T-helper 17 cell (primary cell): ENCODE measurements at regions not wholly inside any gene's neighbourhood (a gene's known extent, or its start where the extent isn't known, plus 50 kb on each side); places are given as distances from the start of the nearest gene placed in this dataset.

Experiments
- ATAC-seq: fragments of 150-1000 bp; cut with Tn5 transposase; 2 replicates; pipeline ENCODE4 v1.10.0; 2021; ENCODE audit warnings: mild to moderate bottlenecking, moderate library complexity
- DNase-seq, 3 donors: peaks; one replicate each; pipeline versions ENCODE4 v3.0.0 to v3.0.0-alpha.2; 2020 to 2021
- H3K9me3 ChIP-seq: one replicate; pipeline ENCODE4 v1.7.0; 2013; ENCODE audit warnings: low read length, mild to moderate bottlenecking; ENCODE audit not compliant: control insufficient read depth, poor library complexity, severe bottlenecking
- H3K27ac Mint-ChIP-seq: one replicate; pipeline ENCODE4 v1.8.0; 2022; ENCODE audit warnings: mild to moderate bottlenecking, moderate library complexity, mixed read lengths
- H3K27me3 Mint-ChIP-seq: one replicate; pipeline ENCODE4 v1.8.0; 2022; ENCODE audit warnings: mixed read lengths
- H3K36me3 Mint-ChIP-seq: one replicate; pipeline ENCODE4 v1.8.0; 2022; ENCODE audit warnings: low read depth, mixed read lengths
- H3K4me1 Mint-ChIP-seq: one replicate; pipeline ENCODE4 v1.8.0; 2022; ENCODE audit warnings: mild to moderate bottlenecking, mixed read lengths
- H3K4me3 Mint-ChIP-seq: one replicate; pipeline ENCODE4 v1.8.0; 2022; ENCODE audit warnings: mild to moderate bottlenecking, moderate library complexity, mixed read lengths

DNA sequence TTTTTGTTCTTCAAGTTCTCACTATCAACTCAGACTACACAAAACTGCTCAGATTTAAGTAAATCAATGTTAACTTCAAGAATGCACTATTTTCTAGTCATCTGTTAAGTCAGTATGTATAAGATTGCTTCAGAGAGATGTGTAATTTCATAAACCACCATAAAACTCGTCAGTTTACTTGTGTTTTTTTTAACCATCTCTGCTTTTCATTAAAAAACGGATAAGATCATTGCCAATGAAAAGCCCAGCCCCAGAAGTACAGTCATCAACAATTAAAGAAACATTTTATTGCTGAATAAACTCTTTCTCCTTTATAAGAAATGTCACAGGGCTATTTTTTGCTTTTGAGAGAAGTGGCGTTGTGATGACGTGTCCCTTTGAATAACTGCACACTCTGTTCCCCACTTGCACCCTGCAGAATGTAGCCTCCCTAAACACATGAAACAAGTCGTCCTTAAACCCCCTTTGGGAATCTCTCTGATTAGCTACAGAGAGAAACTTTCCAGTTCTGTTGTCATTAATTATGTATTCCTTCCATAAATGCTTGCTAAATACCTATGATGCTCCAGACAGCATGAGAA lies 202.7 kb upstream of the FOXD3 start:
- ATAC-seq: no peak
- H3K4me3 Mint-ChIP-seq: no peak overlapping the region
- H3K4me1 Mint-ChIP-seq: peaks cover 2% of the 10 kb centered on the region
- no peaks in the 10 kb centered on the region for H3K9me3 ChIP-seq
- peaks cover 7% of the 10 kb centered on the region for H3K27me3 Mint-ChIP-seq
- no peaks in the 10 kb centered on the region for H3K36me3 Mint-ChIP-seq
- DNase-seq: no peak
- no peak overlapping the region for H3K27ac Mint-ChIP-seq

DNA sequence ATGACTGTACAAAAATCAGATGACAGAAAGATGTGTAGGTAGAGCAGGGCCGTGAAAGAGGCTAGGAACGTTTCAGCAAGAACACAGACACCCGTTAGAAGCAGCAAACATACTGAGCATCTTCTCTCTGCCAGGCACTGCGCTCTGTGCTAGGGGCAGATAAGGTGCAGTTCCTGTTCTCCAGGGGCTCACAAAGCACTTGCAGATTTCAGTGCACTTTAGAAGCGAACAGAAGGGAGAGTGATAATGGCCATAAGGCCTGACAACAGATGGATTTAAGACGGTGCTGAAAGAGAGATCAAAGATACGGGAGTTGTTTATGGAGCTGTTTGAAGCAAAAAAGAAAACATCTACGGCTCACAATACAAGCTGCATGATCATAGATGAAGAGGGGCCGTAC lies 200.3 kb upstream of the FOXD3 start:
- ATAC-seq: no peak
- Mint-ChIP-seq H3K4me3 (no peak overlapping the region), H3K27me3 (peaks cover 13% of the 10 kb centered on the region), H3K4me1 (peaks cover 2% of the 10 kb centered on the region), H3K27ac (no peak overlapping the region), H3K36me3 (no peaks in the 10 kb centered on the region)
- no peaks in the 10 kb centered on the region for H3K9me3 ChIP-seq
- no peak for DNase-seq

DNA sequence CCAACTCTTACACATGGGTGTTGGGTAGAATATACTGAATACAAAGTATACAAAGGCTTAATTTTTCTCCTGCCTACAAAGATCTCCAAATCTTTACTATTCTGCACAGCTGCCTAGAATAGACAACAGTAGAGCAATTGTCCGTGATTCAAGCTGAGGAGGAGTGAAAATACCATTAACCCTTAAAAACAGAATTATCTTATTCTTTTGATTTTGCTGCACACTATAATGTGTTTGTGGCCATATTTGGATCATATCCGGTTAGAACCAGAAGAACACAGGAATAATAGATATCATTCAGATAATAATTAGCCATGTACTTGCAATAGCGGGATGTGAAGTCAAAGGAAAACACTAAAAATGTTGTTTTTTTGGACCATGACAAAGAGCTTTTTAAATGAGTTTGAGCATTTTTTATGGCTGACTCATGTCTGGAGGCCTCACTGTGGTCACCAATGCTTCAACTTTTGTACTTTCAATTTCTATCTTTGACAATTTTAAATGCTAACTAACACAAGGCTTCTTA lies 197.6 kb upstream of the FOXD3 start:
- H3K9me3 ChIP-seq: no peaks in the 10 kb centered on the region
- Mint-ChIP-seq H3K4me3 (no peak overlapping the region), H3K36me3 (no peaks in the 10 kb centered on the region), H3K27me3 (peaks cover 13% of the 10 kb centered on the region), H3K4me1 (peaks cover 2% of the 10 kb centered on the region), H3K27ac (no peak overlapping the region)
- DNase-seq: no peak
- no peak for ATAC-seq

DNA sequence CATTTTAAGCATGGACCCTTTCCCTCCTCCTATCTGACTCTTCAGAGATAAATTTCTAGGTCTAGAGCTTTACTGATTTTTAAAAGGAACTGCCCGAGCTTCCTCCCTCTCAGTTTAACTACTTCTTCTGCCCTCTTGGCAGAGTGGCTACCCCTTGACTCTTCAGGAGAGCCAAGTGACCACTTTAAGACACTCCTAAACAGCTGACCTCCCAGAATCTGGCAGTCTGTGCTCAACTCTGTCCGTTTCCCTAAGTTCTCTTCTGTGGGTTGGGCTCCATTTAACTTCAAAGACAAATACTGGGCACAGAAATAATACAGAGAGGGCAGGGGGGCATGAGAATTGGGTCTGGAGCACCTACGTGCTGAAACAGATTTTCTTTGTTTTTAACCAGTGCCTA lies 196.3 kb upstream of the FOXD3 start:
- H3K9me3 ChIP-seq: no peaks in the 10 kb centered on the region
- Mint-ChIP-seq H3K4me3 (no peak overlapping the region), H3K4me1 (peaks cover 2% of the 10 kb centered on the region), H3K36me3 (no peaks in the 10 kb centered on the region), H3K27ac (no peak overlapping the region), H3K27me3 (peaks cover 21% of the 10 kb centered on the region)
- no peak for ATAC-seq
- no peak for DNase-seq

DNA sequence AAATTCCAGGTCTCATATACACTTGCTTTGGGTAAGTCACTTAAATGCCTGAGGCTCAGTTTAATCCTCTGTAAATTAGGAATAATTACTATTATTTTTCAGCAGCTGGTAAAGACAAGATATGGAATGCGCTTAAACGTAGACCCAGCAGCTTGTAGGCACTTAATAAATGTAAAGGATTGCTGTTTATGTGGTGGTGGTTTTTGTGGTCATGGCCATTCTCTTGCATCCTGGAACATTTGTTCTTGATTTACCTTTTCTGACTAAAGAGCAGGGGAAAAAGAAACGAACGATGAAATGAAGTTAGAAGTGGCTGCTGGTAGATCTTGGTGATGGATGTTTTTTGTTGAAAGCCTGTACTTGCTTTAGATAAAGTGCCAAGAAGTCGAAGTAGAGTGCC lies 195.0 kb upstream of the FOXD3 start:
- Mint-ChIP-seq H3K27me3 (peaks cover 22% of the 10 kb centered on the region), H3K36me3 (no peaks in the 10 kb centered on the region), H3K27ac (no peak overlapping the region), H3K4me1 (no peaks in the 10 kb centered on the region), H3K4me3 (no peak overlapping the region)
- ATAC-seq (no peak), DNase-seq (no peak)
- no peaks in the 10 kb centered on the region for H3K9me3 ChIP-seq

DNA sequence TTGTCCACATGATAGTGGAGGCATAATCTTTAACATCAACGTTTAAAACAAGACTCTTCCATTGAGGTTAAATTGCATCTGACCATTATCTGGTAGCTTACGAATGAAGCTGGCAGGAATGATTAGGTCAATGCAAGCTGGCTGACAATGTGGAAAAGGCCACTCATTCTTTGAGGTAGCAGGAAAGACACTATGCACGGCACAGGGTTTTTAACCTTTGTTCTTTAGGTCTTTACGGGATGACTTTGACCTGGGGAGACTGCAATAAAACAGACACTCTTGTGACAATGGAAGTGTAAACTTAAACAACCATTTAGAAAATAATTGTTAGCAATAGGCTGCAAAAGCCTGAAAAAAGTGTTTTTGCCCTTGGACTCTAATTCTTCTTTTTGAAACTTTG lies 193.8 kb upstream of the FOXD3 start:
- ATAC-seq (no peak), DNase-seq (no peak)
- H3K9me3 ChIP-seq: no peaks in the 10 kb centered on the region
- no peaks in the 10 kb centered on the region for H3K4me1 Mint-ChIP-seq
- H3K4me3 Mint-ChIP-seq: no peak overlapping the region
- peaks cover 22% of the 10 kb centered on the region for H3K27me3 Mint-ChIP-seq
- no peak overlapping the region for H3K27ac Mint-ChIP-seq
- H3K36me3 Mint-ChIP-seq: no peaks in the 10 kb centered on the region

DNA sequence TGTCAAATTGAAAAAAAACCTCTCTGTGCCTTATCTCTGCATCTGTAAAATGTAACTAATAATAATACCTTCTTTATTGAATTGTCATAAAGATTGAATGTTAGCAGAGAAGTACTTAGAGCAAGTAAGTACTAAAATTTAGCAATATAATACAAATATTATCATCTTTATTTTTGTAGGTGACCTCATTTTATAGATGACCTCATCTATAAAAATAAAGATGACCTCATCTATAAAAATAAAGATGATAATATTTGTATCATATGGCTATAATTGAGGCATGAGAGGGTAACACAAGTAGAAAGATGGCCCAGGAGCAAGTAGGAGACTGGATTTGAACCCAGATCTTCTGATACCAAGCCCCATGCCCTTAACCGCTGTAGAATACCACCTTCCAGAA lies 193.2 kb upstream of the FOXD3 start:
- Mint-ChIP-seq H3K4me1 (no peaks in the 10 kb centered on the region), H3K27me3 (peaks cover 22% of the 10 kb centered on the region)
- DNase-seq: no peak

DNA sequence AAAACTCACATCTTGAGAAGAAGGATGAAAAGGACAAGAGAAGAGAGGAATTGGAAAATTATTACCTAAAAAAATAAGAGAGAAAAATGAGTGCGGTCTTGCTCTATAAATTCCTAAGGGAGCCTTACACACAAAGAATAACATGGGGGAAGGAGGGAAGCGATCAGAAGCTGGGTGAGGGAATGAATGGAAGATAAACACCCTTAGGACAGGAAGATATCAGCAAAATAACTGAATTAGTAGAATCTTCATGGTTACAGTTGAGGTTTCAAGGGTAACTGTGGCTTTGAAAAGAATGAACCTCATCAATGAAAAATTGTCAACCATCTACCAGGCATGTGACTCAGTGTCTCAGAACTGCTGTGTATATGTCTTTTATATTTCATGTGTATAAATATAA lies 192.5 kb upstream of the FOXD3 start:
- ATAC-seq (no peak), DNase-seq (no peak)
- no peaks in the 10 kb centered on the region for H3K36me3 Mint-ChIP-seq
- H3K27ac Mint-ChIP-seq: no peak overlapping the region
- H3K4me3 Mint-ChIP-seq: no peak overlapping the region
- H3K4me1 Mint-ChIP-seq: no peaks in the 10 kb centered on the region
- peaks cover 23% of the 10 kb centered on the region for H3K27me3 Mint-ChIP-seq
- H3K9me3 ChIP-seq: no peaks in the 10 kb centered on the region

More for the DNA sequence above, 193.2 kb upstream of the FOXD3 start:
- no peak overlapping the region for H3K4me3 Mint-ChIP-seq
- H3K27ac Mint-ChIP-seq: no peak overlapping the region
- H3K9me3 ChIP-seq: no peaks in the 10 kb centered on the region
- ATAC-seq: no peak
- H3K36me3 Mint-ChIP-seq: no peaks in the 10 kb centered on the region

DNA sequence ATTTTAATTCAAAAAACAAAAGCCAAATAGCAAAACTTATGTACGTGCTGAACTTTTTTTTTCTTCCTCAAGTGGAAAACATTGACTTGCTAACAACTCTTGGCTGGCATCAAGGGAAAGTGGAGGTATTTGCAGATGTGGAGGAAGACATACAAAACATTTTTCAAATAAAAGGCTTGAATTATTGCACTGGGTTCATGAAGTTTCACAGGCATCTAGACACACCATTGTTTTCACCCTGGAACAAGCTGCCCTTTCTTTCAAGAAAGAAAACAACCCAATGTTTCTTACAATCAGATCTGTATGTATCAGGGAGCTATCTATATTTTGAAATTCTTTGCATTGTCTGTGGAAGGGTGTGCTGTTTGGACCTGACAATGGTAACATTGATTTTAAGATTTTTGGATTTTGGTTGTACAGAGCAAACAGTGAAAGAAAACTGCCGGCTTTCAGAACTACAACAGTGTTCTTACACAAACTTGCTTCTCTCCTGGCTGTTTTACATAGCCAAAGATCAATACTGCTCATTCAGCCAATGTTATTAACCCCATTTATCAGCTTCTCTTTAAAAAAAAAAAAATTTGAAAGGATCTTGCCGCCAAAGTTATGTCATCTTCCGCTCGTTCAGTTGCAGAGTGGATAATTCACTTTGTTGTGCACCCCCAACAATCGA lies 187.7 kb upstream of the FOXD3 start:
- ATAC-seq (no peak), DNase-seq (no peak)
- H3K27me3 Mint-ChIP-seq: peaks cover 23% of the 10 kb centered on the region
- H3K4me1 Mint-ChIP-seq: no peaks in the 10 kb centered on the region
- H3K9me3 ChIP-seq: no peaks in the 10 kb centered on the region
- no peaks in the 10 kb centered on the region for H3K36me3 Mint-ChIP-seq
- H3K27ac Mint-ChIP-seq: no peak overlapping the region
- no peak overlapping the region for H3K4me3 Mint-ChIP-seq

DNA sequence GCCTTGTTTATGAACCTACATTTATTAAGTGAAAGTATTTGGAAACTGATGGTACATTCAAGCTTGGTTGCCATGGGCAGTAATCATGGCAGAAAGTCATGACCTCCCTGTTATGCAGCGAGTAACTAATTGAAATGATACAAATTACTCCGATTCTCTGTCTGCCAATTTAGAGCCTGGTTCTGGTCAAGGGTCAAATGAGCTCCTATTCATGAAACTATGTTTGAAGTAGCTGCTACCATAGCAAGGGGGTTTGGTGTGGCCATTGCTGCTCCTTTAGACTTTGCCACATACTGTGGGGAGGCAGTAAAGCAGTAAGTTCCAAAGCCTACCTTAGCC lies 187.2 kb upstream of the FOXD3 start:
- ATAC-seq: no peak
- DNase-seq: no peak
- H3K4me1 Mint-ChIP-seq: no peaks in the 10 kb centered on the region
- H3K4me3 Mint-ChIP-seq: no peak overlapping the region
- no peaks in the 10 kb centered on the region for H3K9me3 ChIP-seq
- no peak overlapping the region for H3K27ac Mint-ChIP-seq
- peaks cover 23% of the 10 kb centered on the region for H3K27me3 Mint-ChIP-seq
- H3K36me3 Mint-ChIP-seq: no peaks in the 10 kb centered on the region

DNA sequence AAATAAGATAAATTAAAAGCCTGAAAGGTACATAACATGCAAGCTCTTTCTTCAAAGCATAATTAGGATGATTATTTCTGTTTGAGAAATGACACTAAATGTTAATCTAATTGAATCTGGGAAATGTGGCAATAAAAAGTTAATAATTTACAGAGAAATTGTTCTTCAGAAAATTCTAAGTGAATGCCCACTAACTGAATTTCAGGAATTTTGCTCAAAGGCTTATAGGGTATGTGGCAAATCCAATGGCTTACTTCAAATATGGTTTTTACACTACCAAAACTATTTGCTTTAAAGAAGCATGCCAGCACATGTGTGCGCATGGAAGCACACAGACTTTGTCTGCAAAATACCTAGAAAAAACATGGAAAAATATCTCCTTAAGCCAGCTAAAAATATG lies 186.6 kb upstream of the FOXD3 start:
- H3K27ac Mint-ChIP-seq: no peak overlapping the region
- H3K27me3 Mint-ChIP-seq: peaks cover 18% of the 10 kb centered on the region
- no peaks in the 10 kb centered on the region for H3K4me1 Mint-ChIP-seq
- no peak for ATAC-seq
- DNase-seq: no peak
- no peaks in the 10 kb centered on the region for H3K9me3 ChIP-seq
- no peak overlapping the region for H3K4me3 Mint-ChIP-seq
- H3K36me3 Mint-ChIP-seq: no peaks in the 10 kb centered on the region

DNA sequence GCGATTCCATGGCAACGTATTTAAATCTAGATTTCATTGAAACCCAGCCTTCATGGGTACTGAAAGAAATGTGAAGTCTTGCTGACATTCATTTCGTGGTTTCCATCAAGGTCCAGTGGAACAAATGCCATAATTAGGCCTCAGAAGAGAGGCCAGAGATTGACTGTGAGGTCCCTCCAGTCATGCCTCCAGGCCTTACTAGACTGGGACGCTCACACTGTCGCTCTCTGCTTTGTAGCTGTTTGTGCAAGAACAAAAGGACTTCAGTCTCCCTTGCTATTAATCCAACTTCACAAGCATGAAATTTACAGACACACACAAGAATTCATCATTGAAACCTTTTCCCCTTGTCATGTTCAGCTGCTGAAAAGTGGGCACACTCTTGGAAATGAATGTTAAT lies 180.4 kb upstream of the FOXD3 start:
- ATAC-seq (no peak), DNase-seq (no peak)
- Mint-ChIP-seq H3K4me1 (no peaks in the 10 kb centered on the region), H3K27ac (no peak overlapping the region), H3K4me3 (no peak overlapping the region), H3K27me3 (peaks cover 9% of the 10 kb centered on the region), H3K36me3 (no peaks in the 10 kb centered on the region)
- no peaks in the 10 kb centered on the region for H3K9me3 ChIP-seq

DNA sequence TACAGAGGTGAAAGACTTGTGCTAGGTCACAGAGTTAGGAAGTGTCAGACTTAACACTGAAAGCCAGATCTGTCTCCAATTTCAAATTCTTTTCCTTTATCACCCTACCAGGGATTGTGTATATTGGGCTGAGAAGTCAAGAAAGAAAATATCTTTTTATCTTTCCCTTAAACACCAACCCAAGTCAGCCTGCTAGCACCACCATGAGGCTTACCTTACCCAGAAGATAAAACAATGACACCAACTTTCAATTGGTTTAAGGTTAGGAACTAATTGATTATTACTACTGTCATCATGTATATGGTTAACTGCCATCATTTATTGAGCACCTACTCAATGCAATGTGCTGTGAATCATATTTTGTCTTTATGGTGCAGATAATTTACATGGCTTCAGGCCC lies 178.9 kb upstream of the FOXD3 start:
- Mint-ChIP-seq H3K36me3 (no peaks in the 10 kb centered on the region), H3K27me3 (peaks cover 9% of the 10 kb centered on the region), H3K4me1 (no peaks in the 10 kb centered on the region), H3K4me3 (no peak overlapping the region), H3K27ac (no peak overlapping the region)
- ATAC-seq: no peak
- H3K9me3 ChIP-seq: no peaks in the 10 kb centered on the region
- no peak for DNase-seq

DNA sequence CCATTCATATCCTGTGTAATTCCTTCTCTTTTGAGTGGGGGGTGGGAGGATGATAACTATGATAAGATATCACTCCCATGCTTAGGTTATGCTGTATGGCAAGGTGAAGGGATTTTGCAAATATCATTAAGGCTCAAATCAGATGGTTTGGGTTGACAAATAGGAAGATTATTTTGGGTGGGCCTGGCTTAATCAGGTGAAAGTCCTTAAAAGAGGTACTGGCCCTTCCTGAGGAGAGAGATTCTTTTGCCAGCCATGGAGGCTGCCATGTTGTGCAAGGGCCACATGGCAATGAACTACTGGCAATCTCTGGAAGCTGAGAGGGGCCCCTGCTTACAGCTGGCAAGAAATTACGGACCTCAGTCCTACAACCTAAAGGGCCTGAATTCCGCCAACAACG lies 174.6 kb upstream of the FOXD3 start:
- no peak for DNase-seq
- Mint-ChIP-seq H3K4me1 (no peaks in the 10 kb centered on the region), H3K27ac (no peak overlapping the region), H3K4me3 (no peak overlapping the region), H3K27me3 (peaks cover 25% of the 10 kb centered on the region), H3K36me3 (no peaks in the 10 kb centered on the region)
- H3K9me3 ChIP-seq: no peaks in the 10 kb centered on the region
- no peak for ATAC-seq
